HEK293T (cell line): ENCODE measurements at regions not wholly inside any gene's neighbourhood (a gene's known extent, or its start where the extent isn't known, plus 50 kb on each side); places are given as distances from the start of the nearest gene placed in this dataset.
"Not testable (repeated sequence)": the region's sequence is repeated elsewhere in the genome, so short reads cannot be mapped to it uniquely, and the experiment has no call there.

Experiments used
- CTCF ChIA-PET: fragments of 350-600 bp; formaldehyde crosslinking; extraction: SDS; loops from one replicate; lab custom pipeline; 2021; ENCODE audit warnings: antibody characterized with exemption, inconsistent platforms; lab: Yijun Ruan, JAX
- POLR2A ChIA-PET: fragments of 350-600 bp; formaldehyde crosslinking; extraction: SDS; loops from one replicate; lab custom pipeline; 2020; ENCODE audit warnings: antibody characterized with exemption, inconsistent platforms; lab: Yijun Ruan, JAX
- DNase-seq: peaks from one replicate; pipeline ENCODE4 v3.0.0; 2012; ENCODE audit warnings: mixed read lengths; ENCODE audit errors: extremely low spot score
- ARNT ChIP-seq: fragments of 450-650 bp; IDR thresholded peaks from 2 replicates; pipeline ENCODE4 v1.6.1; 2017; ENCODE audit warnings: mild to moderate bottlenecking
- BHLHE40 ChIP-seq: fragments of 450-650 bp; IDR thresholded peaks from 2 replicates; pipeline ENCODE4 v1.6.1; 2016; ENCODE audit warnings: mild to moderate bottlenecking, moderate library complexity, borderline replicate concordance
- CTBP1 ChIP-seq: fragments of 450-650 bp; IDR thresholded peaks from 2 replicates; pipeline ENCODE4 v1.6.1; 2016; ENCODE audit warnings: borderline replicate concordance
- ELF4 ChIP-seq: fragments of 450-650 bp; IDR thresholded peaks from 2 replicates; pipeline ENCODE4 v1.6.1; 2017; ENCODE audit warnings: antibody characterized with exemption
- FOXA1 ChIP-seq: fragments of 450-650 bp; IDR thresholded peaks from 2 replicates; pipeline ENCODE4 v1.6.1; 2016; ENCODE audit warnings: mild to moderate bottlenecking
- FOXK2 ChIP-seq: fragments of 450-650 bp; IDR thresholded peaks from 2 replicates; pipeline ENCODE4 v1.6.1; 2016; ENCODE audit warnings: mild to moderate bottlenecking
- FOXM1 ChIP-seq: fragments of 450-650 bp; IDR thresholded peaks from 2 replicates; pipeline ENCODE4 v1.6.1; 2017; ENCODE audit warnings: mild to moderate bottlenecking, borderline replicate concordance
- HDGF ChIP-seq: fragments of 450-650 bp; IDR thresholded peaks from 2 replicates; pipeline ENCODE4 v1.6.1; 2017; ENCODE audit warnings: antibody characterized with exemption, borderline replicate concordance
- L3MBTL2 ChIP-seq: fragments of 450-650 bp; conservative IDR thresholded peaks from 2 replicates; pipeline ENCODE4 v1.6.1; 2016; ENCODE audit warnings: mild to moderate bottlenecking
- LEF1 ChIP-seq: fragments of 450-650 bp; IDR thresholded peaks from 2 replicates; pipeline ENCODE4 v1.6.1; 2017; ENCODE audit warnings: mild to moderate bottlenecking, borderline replicate concordance
- NFRKB ChIP-seq: fragments of 450-650 bp; IDR thresholded peaks from 2 replicates; pipeline ENCODE4 v1.6.1; 2016; ENCODE audit warnings: mild to moderate bottlenecking, moderate library complexity
- SP1 ChIP-seq: fragments of 450-650 bp; IDR thresholded peaks from 2 replicates; pipeline ENCODE4 v1.6.1; 2017
- SUZ12 ChIP-seq: fragments of 450-650 bp; IDR thresholded peaks from 2 replicates; pipeline ENCODE4 v1.6.1; 2016; ENCODE audit warnings: mild to moderate bottlenecking
- TARDBP ChIP-seq: fragments of 450-650 bp; IDR thresholded peaks from 2 replicates; pipeline ENCODE4 v1.6.1; 2016
- ZNF384 ChIP-seq: fragments of 450-650 bp; IDR thresholded peaks from 2 replicates; pipeline ENCODE4 v1.6.1; 2016
- TF ChIP-seq, protein P1 (sequence below): fragments of 450-650 bp; IDR thresholded peaks from 2 replicates; pipeline ENCODE4 v1.6.1; 2016

DNA sequence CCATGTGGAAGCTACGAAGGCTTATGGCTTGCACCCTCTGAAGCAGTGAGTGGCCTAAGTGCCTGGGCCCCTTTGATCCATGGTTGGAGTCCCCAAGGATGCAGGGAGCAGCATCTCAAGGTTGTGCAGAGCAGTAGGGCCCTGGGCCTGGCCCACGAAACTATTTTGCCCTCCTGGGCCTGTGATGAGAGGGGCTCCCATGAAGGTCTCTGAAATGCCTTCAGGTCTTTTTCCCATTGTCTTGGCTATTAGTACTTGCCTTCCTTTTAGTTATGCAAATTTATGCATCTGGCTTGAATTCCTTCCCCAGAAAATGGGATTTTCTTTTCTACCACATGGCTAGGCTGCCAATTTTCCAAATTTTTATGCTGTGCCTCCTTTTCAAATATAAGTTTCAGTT is 158.8 kb upstream of the MME start:
- TF ChIP-seq L3MBTL2 (no peak), SP1 (no peak), TARDBP (no peak), FOXK2 (no peak), CTBP1 (no peak)
- TF ChIP-seq, protein P1, sequence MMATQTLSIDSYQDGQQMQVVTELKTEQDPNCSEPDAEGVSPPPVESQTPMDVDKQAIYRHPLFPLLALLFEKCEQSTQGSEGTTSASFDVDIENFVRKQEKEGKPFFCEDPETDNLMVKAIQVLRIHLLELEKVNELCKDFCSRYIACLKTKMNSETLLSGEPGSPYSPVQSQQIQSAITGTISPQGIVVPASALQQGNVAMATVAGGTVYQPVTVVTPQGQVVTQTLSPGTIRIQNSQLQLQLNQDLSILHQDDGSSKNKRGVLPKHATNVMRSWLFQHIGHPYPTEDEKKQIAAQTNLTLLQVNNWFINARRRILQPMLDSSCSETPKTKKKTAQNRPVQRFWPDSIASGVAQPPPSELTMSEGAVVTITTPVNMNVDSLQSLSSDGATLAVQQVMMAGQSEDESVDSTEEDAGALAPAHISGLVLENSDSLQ: no peak
- ChIA-PET POLR2A (no interaction called here), CTCF (no interaction called here)
- DNase-seq: no peak

- no peak for TF ChIP-seq L3MBTL2
- ChIA-PET POLR2A (no interaction called here), CTCF (no interaction called here)
- DNase-seq: no peak
These were observed 160.9 kb upstream of the MME start for GRCh38 chr3:154919226-154919625.

- ChIA-PET POLR2A (no interaction called here), CTCF (interaction anchor here (0.6 kb wide), 1 partner anchor 507 kb away, joined by 3 read pairs; no protein-coding TSS in a partner anchor)
- TF ChIP-seq FOXM1: no peak
- no peak for TF ChIP-seq ELF4
- TF ChIP-seq TARDBP: no peak
- TF ChIP-seq SUZ12: no peak
- TF ChIP-seq SP1: no peak
- peak; percentile 19 for DNase-seq
These were observed 175.8 kb upstream of the MME start for GRCh38 chr3:154904328-154904727.

DNA sequence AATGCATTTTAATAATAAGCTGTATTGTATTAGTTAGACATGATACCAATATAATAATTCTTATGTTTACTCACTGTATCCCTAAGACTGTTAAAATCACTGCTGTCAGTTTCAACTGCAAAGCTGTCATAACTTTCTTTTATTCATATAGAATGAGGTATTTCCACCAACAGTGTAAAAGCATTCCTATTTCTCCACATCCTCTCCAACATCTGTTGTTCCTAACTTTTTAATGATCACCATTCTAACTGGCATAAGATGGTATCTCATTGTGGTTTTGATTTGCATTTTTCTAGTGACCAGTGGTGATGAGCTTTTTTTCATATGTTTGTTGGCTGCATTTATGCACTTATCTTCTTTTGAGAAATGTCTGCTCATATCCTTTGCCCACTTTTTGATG is 177.6 kb upstream of the MME start:
- DNase-seq, CTCF ChIA-PET, POLR2A ChIA-PET: not testable (repeated sequence)

GRCh38 chr3:154901278-154901677 is 178.8 kb upstream of the MME start:
- ChIA-PET POLR2A (no interaction called here), CTCF (no interaction called here)
- TF ChIP-seq, protein P1: no peak
- TF ChIP-seq SUZ12 (no peak), FOXK2 (no peak), ELF4 (no peak), BHLHE40 (no peak), HDGF (no peak), CTBP1 (no peak), TARDBP (no peak), LEF1 (no peak), NFRKB (no peak), FOXM1 (no peak), ARNT (no peak), FOXA1 (no peak), ZNF384 (no peak)
- no peak for DNase-seq

- TF ChIP-seq BHLHE40 (no peak), SP1 (no peak), ARNT (no peak), HDGF (no peak), SUZ12 (no peak), TARDBP (no peak), NFRKB (no peak), FOXA1 (no peak), L3MBTL2 (no peak), LEF1 (no peak), ZNF384 (no peak), FOXM1 (no peak), ELF4 (no peak), FOXK2 (no peak), CTBP1 (no peak)
- TF ChIP-seq, protein P1: no peak
- DNase-seq: no peak
- CTCF ChIA-PET: no interaction called here
- POLR2A ChIA-PET: no interaction called here
These were observed 179.3 kb upstream of the MME start for GRCh38 chr3:154900816-154901215.

DNA sequence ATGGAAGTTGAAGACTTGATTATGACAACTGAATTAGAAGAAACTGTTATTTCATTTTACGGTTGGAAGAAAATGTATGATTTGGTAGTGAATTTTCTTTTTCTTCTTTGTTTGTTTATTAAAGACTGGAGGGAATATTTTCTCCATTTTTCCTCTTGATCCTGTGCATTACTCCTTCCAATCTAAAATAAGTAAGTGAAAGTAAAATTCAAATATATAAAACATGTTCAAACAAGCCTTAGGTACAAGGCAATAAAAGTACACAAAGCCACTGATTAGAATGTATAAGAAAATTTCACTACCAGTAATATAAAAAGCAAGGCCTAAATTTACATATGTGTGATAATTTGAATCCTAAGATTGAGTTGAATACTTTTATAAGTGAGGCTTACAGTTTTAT is 181.2 kb upstream of the MME start:
- TF ChIP-seq ZNF384: no peak
- TF ChIP-seq BHLHE40: no peak
- no peak for TF ChIP-seq CTBP1
- TF ChIP-seq ELF4: no peak
- TF ChIP-seq FOXA1: no peak
- no peak for TF ChIP-seq L3MBTL2
- no peak for TF ChIP-seq FOXK2
- no peak for TF ChIP-seq ARNT
- TF ChIP-seq, protein P1: no peak
- no peak for TF ChIP-seq SP1
- TF ChIP-seq HDGF: no peak
- no peak for TF ChIP-seq TARDBP
- TF ChIP-seq NFRKB: no peak
- no peak for TF ChIP-seq SUZ12
- TF ChIP-seq FOXM1: no peak
- no peak for TF ChIP-seq LEF1
- CTCF ChIA-PET: no interaction called here
- POLR2A ChIA-PET: no interaction called here
- no peak for DNase-seq
